HepG2 (cell line): ENCODE measurements at regions not wholly inside any gene's neighbourhood (a gene's known extent, or its start where the extent isn't known, plus 50 kb on each side); places are given as distances from the start of the nearest gene placed in this dataset.

Experiments used
- ATAC-seq: fragments of 200-7000 bp; cut with Tn5 transposase; 3 replicates; pipeline ENCODE4 v1.9.1; 2020; ENCODE audit warnings: mild to moderate bottlenecking, moderate library complexity
- BruUV-seq: library from RNA; stranded (reverse); fragments of 400-500 nt; replicated peaks from 2 replicates; lab custom pipeline; 2021; lab: Mats Ljungman, UMichigan
- CTCF ChIA-PET: fragments of 300-600 bp; formaldehyde crosslinking; extraction: SDS; loops from one replicate; lab custom pipeline; 2021; ENCODE audit warnings: low total read pairs, inconsistent platforms, low intra/inter-chr PET ratio; lab: Yijun Ruan, JAX
- POLR2A ChIA-PET: fragments of 350-600 bp; sonication (Branson Sonifier 250); formaldehyde crosslinking; loops from one replicate; lab custom pipeline; 2020; ENCODE audit warnings: antibody characterized with exemption, inconsistent platforms; lab: Yijun Ruan, JAX
- DNase-seq: peaks from one replicate; pipeline ENCODE4 v3.0.0-alpha.2; 2015; ENCODE audit warnings: low spot score
- FAIRE-seq: peaks from 3 replicates; lab custom pipeline; 2011; peaks lifted over from hg19 to GRCh38; lab: Jason Lieb, UNC
- H2AFZ ChIP-seq: one replicate; pipeline ENCODE4 v1.6.1; 2011; ENCODE audit warnings: low read length, inconsistent platforms
- H3K27ac ChIP-seq: fragments of 300-600 bp; 3 replicates; pipeline ENCODE4 v1.8.0; 2011; ENCODE audit warnings: mixed run types, mild to moderate bottlenecking, mixed read lengths, low read length, inconsistent platforms; ENCODE audit not compliant: insufficient read depth; ENCODE audit errors: extremely low read length
- H3K27me3 ChIP-seq, 2 experiments: fragments of 200-600 bp in 1 of 2; 2 replicates in 1 of 2; 3 replicates in 1 of 2; pipeline versions ENCODE4 v1.6.0 to v1.8.0; 2011; ENCODE audit warnings: low read length in 2 of 2, mild to moderate bottlenecking in 2 of 2, moderate library complexity in 2 of 2, inconsistent platforms in 1 of 2; ENCODE audit not compliant: insufficient read depth in 2 of 2, control insufficient read depth in 1 of 2
- H3K36me3 ChIP-seq, 2 experiments: fragments of 200-600 bp in 1 of 2; replicated peaks in 1 of 2; 2 replicates in 1 of 2; 3 replicates in 1 of 2; pipeline versions ENCODE4 v1.5.1 to v1.8.0; 2011; ENCODE audit warnings: low read length in 2 of 2, inconsistent platforms in 1 of 2; ENCODE audit not compliant: insufficient read depth in 2 of 2, control insufficient read depth in 1 of 2
- H3K4me1 ChIP-seq: 2 replicates; pipeline ENCODE4 v1.5.1; 2012; ENCODE audit warnings: low read length, inconsistent platforms; ENCODE audit not compliant: insufficient read depth
- H3K4me2 ChIP-seq: 2 replicates; pipeline ENCODE4 v1.6.0; 2011; ENCODE audit warnings: low read depth, low read length, inconsistent platforms
- H3K4me3 ChIP-seq, 3 experiments: fragments of 200-600 bp in 1 of 3; sonication (generic), shearing (Covaris generic) in 1 of 3; replicated peaks in 1 of 3; 2 replicates each; pipeline ENCODE4 v1.5.1; 2011 to 2016; ENCODE audit warnings: low read length in 3 of 3, inconsistent platforms in 2 of 3, low read depth in 2 of 3, mild to moderate bottlenecking in 2 of 3, control low read depth in 1 of 3, mixed read lengths in 1 of 3; ENCODE audit not compliant: insufficient read depth in 1 of 3
- H3K79me2 ChIP-seq: one replicate; pipeline ENCODE4 v1.6.1; 2011; ENCODE audit warnings: low read length, inconsistent platforms; ENCODE audit not compliant: insufficient read depth
- H3K9ac ChIP-seq: 2 replicates; pipeline ENCODE4 v1.6.0; 2011; ENCODE audit warnings: mild to moderate bottlenecking, low read depth, low read length, inconsistent platforms; ENCODE audit not compliant: insufficient read depth
- H3K9me3 ChIP-seq: 2 replicates; pipeline ENCODE4 v1.5.1; 2012; ENCODE audit warnings: mild to moderate bottlenecking, low read length
- H4K20me1 ChIP-seq: 2 replicates; pipeline ENCODE4 v1.6.0; 2011; ENCODE audit warnings: inconsistent platforms, mild to moderate bottlenecking, low read length, moderate library complexity; ENCODE audit not compliant: insufficient read depth
- EP300 ChIP-seq, 3 experiments: sonication (generic) in 1 of 3; formaldehyde crosslinking in 1 of 3; IDR thresholded peaks; 2 replicates each; pipeline versions ENCODE4 v1.5.1 to v1.6.1; 2011 to 2020; ENCODE audit warnings: low read depth in 2 of 3, low read length in 2 of 3, borderline replicate concordance in 1 of 3, improper control_type of control experiment in 1 of 3, mild to moderate bottlenecking in 1 of 3, missing genetic modification reagents in 1 of 3, moderate library complexity in 1 of 3
- MAFF ChIP-seq: IDR thresholded peaks from 2 replicates; pipeline ENCODE4 v1.6.1; 2011; ENCODE audit warnings: low read depth, low read length, improper control_type of control experiment
- MXD4 ChIP-seq: IDR thresholded peaks from 2 replicates; pipeline ENCODE4 v1.6.1; 2016; ENCODE audit warnings: mild to moderate bottlenecking, missing biosample characterization, missing genetic modification reagents
- NCOA5 ChIP-seq: sonication (generic); formaldehyde crosslinking; IDR thresholded peaks from 2 replicates; pipeline ENCODE4 v1.4.0; 2020; ENCODE audit warnings: missing genetic modification reagents
- PITX1 ChIP-seq: sonication (generic); formaldehyde crosslinking; IDR thresholded peaks from 2 replicates; pipeline ENCODE4 v1.5.1; 2020; ENCODE audit warnings: mild to moderate bottlenecking, missing genetic modification reagents
- PREB ChIP-seq: sonication (generic); formaldehyde crosslinking; IDR thresholded peaks from 2 replicates; pipeline ENCODE4 v1.4.0; 2020; ENCODE audit warnings: missing genetic modification reagents
- SIN3A ChIP-seq: IDR thresholded peaks from 2 replicates; pipeline ENCODE4 v1.6.1; 2011; ENCODE audit warnings: low read depth, mild to moderate bottlenecking, control low read depth, low read length, borderline replicate concordance
- TCF7 ChIP-seq: sonication (generic); IDR thresholded peaks from 2 replicates; pipeline ENCODE4 v1.6.1; 2016; ENCODE audit warnings: antibody characterized with exemption, low read depth
- ZNF17 ChIP-seq: sonication (generic); formaldehyde crosslinking; IDR thresholded peaks from 2 replicates; pipeline ENCODE4 v1.5.0; 2020; ENCODE audit warnings: mild to moderate bottlenecking, missing genetic modification reagents
- ZNF18 ChIP-seq: sonication (generic); formaldehyde crosslinking; IDR thresholded peaks from 2 replicates; pipeline ENCODE4 v1.8.0; 2022; ENCODE audit warnings: mild to moderate bottlenecking, missing genetic modification reagents; ENCODE audit not compliant: insufficient replicate concordance
- ZNF230 ChIP-seq: sonication (generic); formaldehyde crosslinking; IDR thresholded peaks from 2 replicates; pipeline ENCODE4 v1.4.0; 2020; ENCODE audit warnings: mild to moderate bottlenecking, missing genetic modification reagents
- ZNF318 ChIP-seq: sonication (generic); formaldehyde crosslinking; IDR thresholded peaks from 2 replicates; pipeline ENCODE4 v1.4.0; 2020; ENCODE audit warnings: mild to moderate bottlenecking, missing genetic modification reagents
- ZNF367 ChIP-seq: sonication (generic); formaldehyde crosslinking; IDR thresholded peaks from 2 replicates; pipeline ENCODE4 v1.4.0; 2020; ENCODE audit warnings: missing genetic modification reagents, borderline replicate concordance
- ZNF547 ChIP-seq: sonication (generic); formaldehyde crosslinking; IDR thresholded peaks from 2 replicates; pipeline ENCODE4 v1.5.1; 2020; ENCODE audit warnings: mild to moderate bottlenecking, missing genetic modification reagents
- ZNF557 ChIP-seq: sonication (generic); formaldehyde crosslinking; IDR thresholded peaks from 2 replicates; pipeline ENCODE4 v1.4.0; 2020; ENCODE audit warnings: missing genetic modification reagents
- ZNF841 ChIP-seq: sonication (generic); formaldehyde crosslinking; IDR thresholded peaks from 2 replicates; pipeline ENCODE4 v1.8.1; 2023; ENCODE audit warnings: missing genetic modification reagents, borderline replicate concordance
- WGBS: methylation state at CpG from one replicate; pipeline ENCODE4 v1.1.6; 2017; ENCODE audit warnings: low lambda C conversion rate; 5-methylcytosine and 5-hydroxymethylcytosine counted together
- in situ Hi-C: cut with HindIII; loops from 2 replicates; pipeline ENCODE4 v1.10.0; 2017; ENCODE audit warnings: low pct_unique_long_range_greater_than_20kb; ENCODE audit not compliant: extremely low pct_ligation_motif_present
- intact Hi-C: fragments of 100-400 bp; cut with micrococcal nuclease; formaldehyde crosslinking; loops from one replicate; pipeline ENCODE4 v1.10.0; 2022; ENCODE audit not compliant: unreplicated experiment

GRCh38 chr21:20522611-20523010 lies 475.6 kb upstream of the NCAM2 start:
- H3K27ac ChIP-seq = no peak overlapping the region
- H3K36me3 ChIP-seq = no peaks in the 10 kb centered on the region
- H4K20me1 ChIP-seq = no peaks in the 10 kb centered on the region
- intact Hi-C loops = no loop called here
- DNase-seq (no peak), FAIRE-seq (no peak), ATAC-seq (no peak)
- peaks cover 72% of the 10 kb centered on the region for H3K9me3 ChIP-seq
- H3K9ac ChIP-seq = no peak overlapping the region
- H3K27me3 ChIP-seq = no peaks in the 10 kb centered on the region
- in situ Hi-C loops = no loop called here
- POLR2A ChIA-PET = no interaction called here
- H2AFZ ChIP-seq = no peak overlapping the region
- H3K4me1 ChIP-seq = no peaks in the 10 kb centered on the region
- 4% methylated on average over 1 of the region's 1 CpG for WGBS
- CTCF ChIA-PET = no interaction called here
- no peaks in the 10 kb centered on the region for H3K79me2 ChIP-seq
- no peak overlapping the region for H3K4me3 ChIP-seq
- BruUV-seq = no TSS peak
- H3K4me2 ChIP-seq = no peak overlapping the region
- TF ChIP-seq EP300 (IDR thresholded peaks at IDR 0.05; ENCODE audit: low read depth in 2 of 2, low read length in 2 of 2) = no peak
- no peak for TF ChIP-seq EP300 (CRISPR knock-in tag; IDR thresholded peaks at IDR 0.05; ENCODE audit: borderline replicate concordance)
- no peak for TF ChIP-seq ZNF318 (CRISPR knock-in tag)
- no peak for TF ChIP-seq ZNF367 (CRISPR knock-in tag)
- no peak for TF ChIP-seq ZNF557
- TF ChIP-seq MXD4 (CRISPR knock-in tag) = no peak
- TF ChIP-seq ZNF230 (CRISPR knock-in tag) = no peak
- no peak for TF ChIP-seq TCF7
- no peak for TF ChIP-seq NCOA5 (CRISPR knock-in tag)
- no peak for TF ChIP-seq PITX1 (CRISPR knock-in tag)
- no peak for TF ChIP-seq ZNF841 (CRISPR knock-in tag)
- no peak for TF ChIP-seq ZNF17 (CRISPR knock-in tag)
- no peak for TF ChIP-seq ZNF18 (CRISPR knock-in tag)
- TF ChIP-seq ZNF547 = no peak
- no peak for TF ChIP-seq MAFF
- TF ChIP-seq SIN3A = no peak
- no peak for TF ChIP-seq PREB (CRISPR knock-in tag)
